ENCODE measurements at regions not wholly inside any gene's neighbourhood (a gene's known extent, or its start where the extent isn't known, plus 50 kb on each side); places are given as distances from the start of the nearest gene placed in this dataset.

GRCh38 chr15:93479715-93480114 is 390.7 kb upstream of the RGMA start:
- no peak overlapping the region for H3K27ac ChIP-seq (replicated peaks)
- TF ChIP-seq CTCF (IDR thresholded peaks at IDR 0.05; ENCODE audit: insufficient read depth, low read length) (no peak), GABPA (IDR thresholded peaks at IDR 0.05; ENCODE audit: low read depth) (no peak), REST (IDR thresholded peaks at IDR 0.05; ENCODE audit: insufficient replicate concordance, low read depth) (no peak), SPI1 (IDR thresholded peaks at IDR 0.05; ENCODE audit: borderline replicate concordance, low read depth) (no peak), POLR2AphosphoS5 (IDR thresholded peaks at IDR 0.05; ENCODE audit: low read depth) (no peak)
- no peaks in the 10 kb centered on the region for H3K27me3 ChIP-seq (ENCODE audit: insufficient read depth, poor library complexity, severe bottlenecking)
- no peak overlapping the region for H3K4me3 ChIP-seq (replicated peaks; ENCODE audit: insufficient read depth, low read length)
- DNase-seq (ENCODE audit: low read depth in 1 of 2, low spot score in 1 of 2) = no peak

GRCh38 chr15:93478947-93479346 is 389.9 kb upstream of the RGMA start:
- Histone ChIP-seq H3K27me3 (ENCODE audit: insufficient read depth, poor library complexity, severe bottlenecking) (no peaks in the 10 kb centered on the region), H3K4me3 (replicated peaks; ENCODE audit: insufficient read depth, low read length) (no peak overlapping the region), H3K27ac (replicated peaks) (no peak overlapping the region)
- TF ChIP-seq REST (IDR thresholded peaks at IDR 0.05; ENCODE audit: insufficient replicate concordance, low read depth) (no peak), SPI1 (IDR thresholded peaks at IDR 0.05; ENCODE audit: borderline replicate concordance, low read depth) (no peak), POLR2AphosphoS5 (IDR thresholded peaks at IDR 0.05; ENCODE audit: low read depth) (no peak), CTCF (IDR thresholded peaks at IDR 0.05; ENCODE audit: insufficient read depth, low read length) (no peak), GABPA (IDR thresholded peaks at IDR 0.05; ENCODE audit: low read depth) (no peak)
- no peak for DNase-seq (ENCODE audit: low read depth in 1 of 2, low spot score in 1 of 2)

GRCh38 chr15:93477721-93478120 is 388.7 kb upstream of the RGMA start:
- TF ChIP-seq REST (IDR thresholded peaks at IDR 0.05; ENCODE audit: insufficient replicate concordance, low read depth) (no peak), CTCF (IDR thresholded peaks at IDR 0.05; ENCODE audit: insufficient read depth, low read length) (no peak), POLR2AphosphoS5 (IDR thresholded peaks at IDR 0.05; ENCODE audit: low read depth) (no peak), GABPA (IDR thresholded peaks at IDR 0.05; ENCODE audit: low read depth) (no peak), SPI1 (IDR thresholded peaks at IDR 0.05; ENCODE audit: borderline replicate concordance, low read depth) (no peak)
- no peak for DNase-seq (ENCODE audit: low read depth in 1 of 2, low spot score in 1 of 2)
- no peaks in the 10 kb centered on the region for H3K27me3 ChIP-seq (ENCODE audit: insufficient read depth, poor library complexity, severe bottlenecking)
- H3K4me3 ChIP-seq (replicated peaks; ENCODE audit: insufficient read depth, low read length) = no peak overlapping the region
- H3K27ac ChIP-seq (replicated peaks) = no peak overlapping the region

All from HL-60 (cell line).